RWPE1 (cell line): ENCODE measurements at regions not wholly inside any gene's neighbourhood (a gene's known extent, or its start where the extent isn't known, plus 50 kb on each side); places are given as distances from the start of the nearest gene placed in this dataset.

Experiments used
- CTCF ChIA-PET: fragments of 350-600 bp; sonication (Branson Sonifier 250); formaldehyde crosslinking; extraction: SDS; loops from one replicate; lab custom pipeline; 2021; lab: Yijun Ruan, JAX
- POLR2A ChIA-PET: fragments of 400-600 bp; formaldehyde crosslinking; extraction: SDS; loops from one replicate; lab custom pipeline; 2020; ENCODE audit warnings: antibody characterized with exemption; ENCODE audit not compliant: low non-redundant PET; lab: Yijun Ruan, JAX
- DNase-seq: peaks from one replicate; pipeline ENCODE4 v3.0.0; 2012; ENCODE audit warnings: low spot score
- H3K27ac ChIP-seq: fragments of 450-650 bp; 2 replicates; pipeline ENCODE4 v1.5.1; 2017
- CTCF ChIP-seq: fragments of 450-650 bp; conservative IDR thresholded peaks from 2 replicates; pipeline ENCODE4 v1.5.1; 2017; ENCODE audit warnings: low read depth, mild to moderate bottlenecking

GRCh38 chr1:70819231-70819630 is 228.4 kb downstream of the PTGER3 start:
- CTCF ChIA-PET, result no interaction called here
- no peak for DNase-seq
- no peak for TF ChIP-seq CTCF
- POLR2A ChIA-PET, result no interaction called here
- H3K27ac ChIP-seq, result no peak overlapping the region

GRCh38 chr1:70819785-70820184 is 227.8 kb downstream of the PTGER3 start:
- TF ChIP-seq CTCF, result no peak
- no peak overlapping the region for H3K27ac ChIP-seq
- POLR2A ChIA-PET, result no interaction called here
- CTCF ChIA-PET, result no interaction called here
- no peak for DNase-seq

- TF ChIP-seq CTCF, result no peak
- no peak for DNase-seq
- POLR2A ChIA-PET, result no interaction called here
- no peak overlapping the region for H3K27ac ChIP-seq
- CTCF ChIA-PET, result no interaction called here
Measured at GRCh38 chr1:70820396-70820795, 227.2 kb downstream of the PTGER3 start.

GRCh38 chr1:70820995-70821394 is 226.6 kb downstream of the PTGER3 start:
- H3K27ac ChIP-seq, result no peak overlapping the region
- POLR2A ChIA-PET, result no interaction called here
- no peak for DNase-seq
- no peak for TF ChIP-seq CTCF
- CTCF ChIA-PET, result no interaction called here

GRCh38 chr1:70826428-70826827 is 221.2 kb downstream of the PTGER3 start:
- no peak for DNase-seq
- POLR2A ChIA-PET, result no interaction called here
- H3K27ac ChIP-seq, result no peak overlapping the region
- CTCF ChIA-PET, result no interaction called here
- no peak for TF ChIP-seq CTCF

DNA sequence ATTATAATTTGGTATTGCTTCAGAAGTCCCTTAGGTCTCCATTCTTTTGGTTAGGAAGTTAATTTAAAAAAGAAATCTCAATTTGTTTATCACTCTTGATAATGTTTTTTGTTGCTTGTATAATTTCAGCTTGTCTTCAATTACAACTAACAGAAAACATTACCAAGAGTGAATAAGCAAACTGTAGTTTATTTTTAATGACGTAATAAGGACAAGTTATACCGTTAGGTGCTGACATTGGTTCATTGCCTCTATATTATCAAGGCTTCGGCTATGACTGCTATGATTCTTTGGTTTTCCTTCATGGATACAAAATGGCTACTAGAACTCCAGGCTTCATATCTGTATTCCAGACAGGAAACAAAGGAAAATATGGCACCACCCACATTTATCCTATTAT is 220.6 kb downstream of the PTGER3 start:
- CTCF ChIA-PET, result no interaction called here
- no peak overlapping the region for H3K27ac ChIP-seq

More for the DNA sequence above, 220.6 kb downstream of the PTGER3 start:
- TF ChIP-seq CTCF, result no peak
- DNase-seq, result no peak
- POLR2A ChIA-PET, result no interaction called here
